H1 (cell line): ENCODE measurements at regions not wholly inside any gene's neighbourhood (a gene's known extent, or its start where the extent isn't known, plus 50 kb on each side); places are given as distances from the start of the nearest gene placed in this dataset.

Source experiments
- BRCA1 ChIP-seq: IDR thresholded peaks from 2 replicates; pipeline ENCODE4 v1.6.1; 2012; ENCODE audit warnings: low read depth, low read length, improper control_type of control experiment
- CBX5 ChIP-seq: fragments of 300-800, 300-1000 bp; sonication (generic); IDR thresholded peaks from 2 replicates; pipeline ENCODE4 v1.7.1; 2016; ENCODE audit warnings: antibody characterized with exemption, low read length, low read depth
- JUN ChIP-seq: IDR thresholded peaks from 2 replicates; pipeline ENCODE4 v1.6.1; 2011; ENCODE audit warnings: low read depth, mild to moderate bottlenecking, improper control_type of control experiment, low read length
- NRF1 ChIP-seq: IDR thresholded peaks from 2 replicates; pipeline ENCODE4 v1.6.1; 2011; ENCODE audit warnings: mild to moderate bottlenecking, low read depth, low read length, improper control_type of control experiment
- YY1 ChIP-seq: IDR thresholded peaks from 2 replicates; pipeline ENCODE4 v1.6.1; 2011; ENCODE audit warnings: low read depth, mild to moderate bottlenecking, low read length
- TF ChIP-seq, protein P1 (sequence below): fragments of 300-600 bp; sonication (generic); IDR thresholded peaks from 2 replicates; pipeline ENCODE4 v1.7.1; 2012; ENCODE audit warnings: low read length, moderate library complexity, mild to moderate bottlenecking, inconsistent platforms; ENCODE audit not compliant: insufficient replicate concordance
- TF ChIP-seq, protein P2 (sequence below): IDR thresholded peaks from 2 replicates; pipeline ENCODE4 v1.6.1; 2012; ENCODE audit warnings: low read length, inconsistent platforms

DNA sequence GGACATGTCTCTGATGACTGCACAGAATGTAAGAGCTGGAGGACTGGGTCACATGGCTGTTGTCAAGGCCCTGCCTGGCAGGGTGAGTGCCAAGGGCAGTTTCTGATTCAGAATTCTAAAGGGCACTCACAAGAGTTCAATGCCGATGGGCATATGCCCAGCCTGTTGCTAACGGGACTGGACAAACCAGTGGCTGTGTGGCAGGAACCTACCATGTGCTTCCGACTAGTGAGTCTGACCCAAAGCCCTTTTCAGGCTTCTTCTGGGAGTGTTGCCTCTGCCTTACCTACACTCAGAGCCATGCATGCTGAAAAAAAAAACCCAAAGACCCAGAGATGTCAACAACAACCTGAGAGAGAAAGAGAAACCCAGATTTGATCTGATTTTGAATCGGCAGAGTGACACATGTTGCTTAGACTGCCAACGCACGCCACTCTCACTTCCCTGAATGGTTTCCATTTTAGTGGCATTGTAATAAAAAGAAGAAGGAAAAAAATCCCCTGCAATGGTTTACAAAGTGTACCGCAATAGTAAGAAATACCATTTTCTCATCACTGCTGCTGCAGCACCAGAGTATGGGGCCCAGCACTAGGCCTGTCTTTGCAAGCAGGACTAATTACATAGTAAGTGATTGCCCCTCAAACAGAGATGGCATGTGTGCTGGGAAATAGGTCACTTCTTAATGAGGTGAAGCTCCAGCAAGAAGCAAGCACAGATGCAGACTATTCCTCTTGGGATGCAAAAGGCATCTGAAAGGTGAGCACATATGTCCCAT, 194.3 kb downstream of the PALM2AKAP2 start (continued):
- TF ChIP-seq, protein P1, sequence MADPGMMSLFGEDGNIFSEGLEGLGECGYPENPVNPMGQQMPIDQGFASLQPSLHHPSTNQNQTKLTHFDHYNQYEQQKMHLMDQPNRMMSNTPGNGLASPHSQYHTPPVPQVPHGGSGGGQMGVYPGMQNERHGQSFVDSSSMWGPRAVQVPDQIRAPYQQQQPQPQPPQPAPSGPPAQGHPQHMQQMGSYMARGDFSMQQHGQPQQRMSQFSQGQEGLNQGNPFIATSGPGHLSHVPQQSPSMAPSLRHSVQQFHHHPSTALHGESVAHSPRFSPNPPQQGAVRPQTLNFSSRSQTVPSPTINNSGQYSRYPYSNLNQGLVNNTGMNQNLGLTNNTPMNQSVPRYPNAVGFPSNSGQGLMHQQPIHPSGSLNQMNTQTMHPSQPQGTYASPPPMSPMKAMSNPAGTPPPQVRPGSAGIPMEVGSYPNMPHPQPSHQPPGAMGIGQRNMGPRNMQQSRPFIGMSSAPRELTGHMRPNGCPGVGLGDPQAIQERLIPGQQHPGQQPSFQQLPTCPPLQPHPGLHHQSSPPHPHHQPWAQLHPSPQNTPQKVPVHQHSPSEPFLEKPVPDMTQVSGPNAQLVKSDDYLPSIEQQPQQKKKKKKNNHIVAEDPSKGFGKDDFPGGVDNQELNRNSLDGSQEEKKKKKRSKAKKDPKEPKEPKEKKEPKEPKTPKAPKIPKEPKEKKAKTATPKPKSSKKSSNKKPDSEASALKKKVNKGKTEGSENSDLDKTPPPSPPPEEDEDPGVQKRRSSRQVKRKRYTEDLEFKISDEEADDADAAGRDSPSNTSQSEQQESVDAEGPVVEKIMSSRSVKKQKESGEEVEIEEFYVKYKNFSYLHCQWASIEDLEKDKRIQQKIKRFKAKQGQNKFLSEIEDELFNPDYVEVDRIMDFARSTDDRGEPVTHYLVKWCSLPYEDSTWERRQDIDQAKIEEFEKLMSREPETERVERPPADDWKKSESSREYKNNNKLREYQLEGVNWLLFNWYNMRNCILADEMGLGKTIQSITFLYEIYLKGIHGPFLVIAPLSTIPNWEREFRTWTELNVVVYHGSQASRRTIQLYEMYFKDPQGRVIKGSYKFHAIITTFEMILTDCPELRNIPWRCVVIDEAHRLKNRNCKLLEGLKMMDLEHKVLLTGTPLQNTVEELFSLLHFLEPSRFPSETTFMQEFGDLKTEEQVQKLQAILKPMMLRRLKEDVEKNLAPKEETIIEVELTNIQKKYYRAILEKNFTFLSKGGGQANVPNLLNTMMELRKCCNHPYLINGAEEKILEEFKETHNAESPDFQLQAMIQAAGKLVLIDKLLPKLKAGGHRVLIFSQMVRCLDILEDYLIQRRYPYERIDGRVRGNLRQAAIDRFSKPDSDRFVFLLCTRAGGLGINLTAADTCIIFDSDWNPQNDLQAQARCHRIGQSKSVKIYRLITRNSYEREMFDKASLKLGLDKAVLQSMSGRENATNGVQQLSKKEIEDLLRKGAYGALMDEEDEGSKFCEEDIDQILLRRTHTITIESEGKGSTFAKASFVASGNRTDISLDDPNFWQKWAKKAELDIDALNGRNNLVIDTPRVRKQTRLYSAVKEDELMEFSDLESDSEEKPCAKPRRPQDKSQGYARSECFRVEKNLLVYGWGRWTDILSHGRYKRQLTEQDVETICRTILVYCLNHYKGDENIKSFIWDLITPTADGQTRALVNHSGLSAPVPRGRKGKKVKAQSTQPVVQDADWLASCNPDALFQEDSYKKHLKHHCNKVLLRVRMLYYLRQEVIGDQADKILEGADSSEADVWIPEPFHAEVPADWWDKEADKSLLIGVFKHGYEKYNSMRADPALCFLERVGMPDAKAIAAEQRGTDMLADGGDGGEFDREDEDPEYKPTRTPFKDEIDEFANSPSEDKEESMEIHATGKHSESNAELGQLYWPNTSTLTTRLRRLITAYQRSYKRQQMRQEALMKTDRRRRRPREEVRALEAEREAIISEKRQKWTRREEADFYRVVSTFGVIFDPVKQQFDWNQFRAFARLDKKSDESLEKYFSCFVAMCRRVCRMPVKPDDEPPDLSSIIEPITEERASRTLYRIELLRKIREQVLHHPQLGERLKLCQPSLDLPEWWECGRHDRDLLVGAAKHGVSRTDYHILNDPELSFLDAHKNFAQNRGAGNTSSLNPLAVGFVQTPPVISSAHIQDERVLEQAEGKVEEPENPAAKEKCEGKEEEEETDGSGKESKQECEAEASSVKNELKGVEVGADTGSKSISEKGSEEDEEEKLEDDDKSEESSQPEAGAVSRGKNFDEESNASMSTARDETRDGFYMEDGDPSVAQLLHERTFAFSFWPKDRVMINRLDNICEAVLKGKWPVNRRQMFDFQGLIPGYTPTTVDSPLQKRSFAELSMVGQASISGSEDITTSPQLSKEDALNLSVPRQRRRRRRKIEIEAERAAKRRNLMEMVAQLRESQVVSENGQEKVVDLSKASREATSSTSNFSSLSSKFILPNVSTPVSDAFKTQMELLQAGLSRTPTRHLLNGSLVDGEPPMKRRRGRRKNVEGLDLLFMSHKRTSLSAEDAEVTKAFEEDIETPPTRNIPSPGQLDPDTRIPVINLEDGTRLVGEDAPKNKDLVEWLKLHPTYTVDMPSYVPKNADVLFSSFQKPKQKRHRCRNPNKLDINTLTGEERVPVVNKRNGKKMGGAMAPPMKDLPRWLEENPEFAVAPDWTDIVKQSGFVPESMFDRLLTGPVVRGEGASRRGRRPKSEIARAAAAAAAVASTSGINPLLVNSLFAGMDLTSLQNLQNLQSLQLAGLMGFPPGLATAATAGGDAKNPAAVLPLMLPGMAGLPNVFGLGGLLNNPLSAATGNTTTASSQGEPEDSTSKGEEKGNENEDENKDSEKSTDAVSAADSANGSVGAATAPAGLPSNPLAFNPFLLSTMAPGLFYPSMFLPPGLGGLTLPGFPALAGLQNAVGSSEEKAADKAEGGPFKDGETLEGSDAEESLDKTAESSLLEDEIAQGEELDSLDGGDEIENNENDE = no peak
- TF ChIP-seq NRF1 (no peak), BRCA1 (no peak), CBX5 (no peak), JUN (no peak), YY1 (no peak)
- TF ChIP-seq, protein P2, sequence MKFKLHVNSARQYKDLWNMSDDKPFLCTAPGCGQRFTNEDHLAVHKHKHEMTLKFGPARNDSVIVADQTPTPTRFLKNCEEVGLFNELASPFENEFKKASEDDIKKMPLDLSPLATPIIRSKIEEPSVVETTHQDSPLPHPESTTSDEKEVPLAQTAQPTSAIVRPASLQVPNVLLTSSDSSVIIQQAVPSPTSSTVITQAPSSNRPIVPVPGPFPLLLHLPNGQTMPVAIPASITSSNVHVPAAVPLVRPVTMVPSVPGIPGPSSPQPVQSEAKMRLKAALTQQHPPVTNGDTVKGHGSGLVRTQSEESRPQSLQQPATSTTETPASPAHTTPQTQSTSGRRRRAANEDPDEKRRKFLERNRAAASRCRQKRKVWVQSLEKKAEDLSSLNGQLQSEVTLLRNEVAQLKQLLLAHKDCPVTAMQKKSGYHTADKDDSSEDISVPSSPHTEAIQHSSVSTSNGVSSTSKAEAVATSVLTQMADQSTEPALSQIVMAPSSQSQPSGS = no peak
- TF ChIP-seq, all 59 proteins: peak for 0
